ENCODE measurements at regions not wholly inside any gene's neighbourhood (a gene's known extent, or its start where the extent isn't known, plus 50 kb on each side); places are given as distances from the start of the nearest gene placed in this dataset.

- DNase-seq, result no peak
Observed at GRCh38 chr1:185427776-185428175, 110.7 kb upstream of the IVNS1ABP start.

DNA sequence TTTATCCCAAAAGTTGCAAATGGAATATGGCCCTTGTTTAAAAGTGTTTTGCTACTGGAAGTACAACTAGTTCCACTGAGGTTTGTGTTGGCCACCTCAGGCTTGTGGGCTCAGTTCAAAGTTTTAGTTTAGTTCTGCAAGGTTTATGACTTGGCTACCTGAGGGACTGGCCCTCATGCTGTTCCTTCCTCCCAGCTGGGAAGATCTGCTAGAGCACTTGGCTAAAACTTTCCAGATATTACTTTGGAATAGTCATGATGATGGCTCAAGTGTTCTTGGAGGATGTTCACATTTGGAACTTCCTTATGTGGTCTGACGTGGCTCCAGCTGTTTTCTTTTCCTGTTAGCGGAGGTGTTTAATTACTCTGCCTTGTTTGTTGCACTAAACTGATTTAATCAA, 110.2 kb upstream of the IVNS1ABP start:
- DNase-seq, result no peak

DNA sequence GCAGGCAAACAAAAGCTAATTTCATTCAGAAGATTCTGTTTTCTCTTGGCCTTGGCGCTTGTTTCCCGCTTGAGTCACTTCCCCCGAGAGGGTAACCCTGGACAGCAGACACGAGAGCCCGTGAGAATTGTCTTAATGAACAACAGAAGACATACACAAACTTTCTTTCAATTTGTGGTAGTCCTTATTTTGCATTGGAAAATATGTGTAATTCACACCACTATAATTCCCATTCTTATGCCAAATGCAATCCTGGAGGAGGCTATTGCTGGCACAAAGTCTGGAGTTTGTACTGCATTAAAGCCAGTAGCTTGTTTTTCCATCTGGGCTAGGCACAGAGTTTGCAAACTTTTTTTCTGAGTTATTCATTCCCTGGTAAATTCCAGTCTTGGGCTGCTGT, 109.8 kb upstream of the IVNS1ABP start:
- DNase-seq, result no peak

GRCh38 chr1:185425163-185425562, 108.1 kb upstream of the IVNS1ABP start:
- no peak for DNase-seq

- DNase-seq, result no peak
Observed at GRCh38 chr1:185421485-185422107, 104.6 kb upstream of the IVNS1ABP start.

GRCh38 chr1:185420588-185421081, 103.6 kb upstream of the IVNS1ABP start:
- no peak for DNase-seq

DNA sequence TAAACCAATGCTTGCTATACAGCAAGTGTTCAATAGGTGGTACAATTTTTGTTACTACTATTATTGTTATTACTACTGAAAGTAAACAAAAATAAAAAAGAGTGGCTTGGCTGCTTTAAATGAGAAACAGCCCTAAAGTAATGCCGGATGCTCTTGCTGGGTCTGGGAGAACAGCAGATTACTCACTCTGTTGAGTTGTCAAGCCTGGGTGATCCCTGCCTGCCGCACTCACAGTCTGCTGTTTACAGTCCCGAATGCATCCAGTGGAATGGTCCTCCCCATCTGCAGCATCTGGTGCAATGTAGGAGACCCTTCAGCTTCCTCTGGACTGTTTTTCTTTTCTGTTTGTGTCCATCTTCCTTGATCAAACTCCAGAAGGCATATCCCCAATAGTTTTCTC, 102.7 kb upstream of the IVNS1ABP start:
- no peak for DNase-seq

DNA sequence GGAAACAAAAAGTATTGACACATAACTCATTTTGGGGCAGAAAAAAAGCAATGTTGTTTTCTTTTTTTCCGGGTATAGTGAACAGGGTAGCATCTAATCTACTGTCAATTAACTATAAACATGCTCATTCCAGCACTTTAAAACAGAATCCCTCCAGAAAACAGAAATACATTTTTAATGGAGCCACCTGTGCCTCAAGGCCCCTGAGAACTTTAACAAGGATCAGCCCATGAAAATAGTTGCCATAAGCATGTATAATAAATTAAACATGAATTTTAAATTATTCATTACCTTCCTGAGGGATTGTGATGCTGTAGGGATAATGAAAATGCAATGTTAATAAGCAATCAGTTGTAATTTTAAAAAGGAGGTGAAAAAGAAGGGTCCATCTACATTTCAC, 101.4 kb upstream of the IVNS1ABP start:
- DNase-seq, result no peak

GRCh38 chr1:185412385-185413087, 95.5 kb upstream of the IVNS1ABP start:
- DNase-seq, result no peak

- DNase-seq, result no peak
Observed at GRCh38 chr1:185409763-185410528, 92.9 kb upstream of the IVNS1ABP start.

GRCh38 chr1:185409345-185409744, 92.3 kb upstream of the IVNS1ABP start:
- DNase-seq, result no peak

DNA sequence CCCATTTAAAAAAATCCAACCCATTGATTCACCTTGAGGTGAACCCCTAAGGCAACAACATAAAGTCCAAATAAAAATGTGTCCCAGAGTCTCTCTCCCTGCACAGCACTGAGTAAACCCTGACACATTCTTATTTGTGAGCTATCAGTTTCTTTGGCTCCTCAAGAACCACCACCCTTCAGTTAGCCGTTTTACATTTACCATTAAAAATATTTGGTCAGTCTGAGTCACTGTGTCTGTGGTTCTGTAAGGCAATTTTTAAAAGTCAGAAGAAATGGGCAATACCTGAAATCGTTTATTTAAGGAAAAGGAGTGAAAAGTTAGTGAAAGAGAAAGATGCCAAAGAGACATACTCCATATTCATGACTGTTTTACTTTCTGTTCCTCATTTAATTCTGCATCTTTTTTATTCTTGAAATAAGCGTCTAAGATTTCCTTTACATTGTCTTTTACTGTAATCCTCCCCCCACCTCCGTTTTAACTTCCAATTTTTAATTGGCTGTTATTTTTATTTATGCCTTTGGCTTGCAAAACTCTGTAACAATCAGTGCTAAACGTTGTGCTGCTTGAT, 91.7 kb upstream of the IVNS1ABP start:
- DNase-seq, result no peak

- DNase-seq, result no peak
Observed at GRCh38 chr1:185406691-185407009, 89.6 kb upstream of the IVNS1ABP start.

- no peak for DNase-seq
Observed at GRCh38 chr1:185406006-185406690, 89.1 kb upstream of the IVNS1ABP start.

- DNase-seq, result no peak
Observed at GRCh38 chr1:185404907-185405568, 88.0 kb upstream of the IVNS1ABP start.

GRCh38 chr1:185404291-185404690, 87.2 kb upstream of the IVNS1ABP start:
- DNase-seq, result no peak

GRCh38 chr1:185402930-185403329, 85.9 kb upstream of the IVNS1ABP start:
- DNase-seq, result no peak

- DNase-seq, result no peak
Observed at GRCh38 chr1:185401019-185401418, 84.0 kb upstream of the IVNS1ABP start.

DNA sequence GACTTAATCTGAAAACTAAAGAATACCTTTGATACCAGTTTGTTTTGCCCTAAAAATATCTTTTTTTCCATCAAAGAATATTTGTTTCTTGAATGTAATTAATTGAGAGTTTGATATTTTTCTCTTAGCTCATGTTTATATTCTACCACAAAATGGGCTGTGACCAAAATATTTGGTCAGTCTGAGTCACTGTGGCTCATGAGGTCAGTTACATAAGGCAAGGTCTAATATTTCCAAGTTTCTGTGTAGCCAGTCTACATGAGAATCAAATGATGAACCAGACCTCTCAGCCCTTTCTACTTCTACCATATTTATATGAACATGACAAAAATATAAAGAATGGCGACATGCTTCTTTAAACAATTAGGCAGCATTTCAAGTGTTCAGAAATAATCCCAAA, 83.0 kb upstream of the IVNS1ABP start:
- no peak for DNase-seq

DNA sequence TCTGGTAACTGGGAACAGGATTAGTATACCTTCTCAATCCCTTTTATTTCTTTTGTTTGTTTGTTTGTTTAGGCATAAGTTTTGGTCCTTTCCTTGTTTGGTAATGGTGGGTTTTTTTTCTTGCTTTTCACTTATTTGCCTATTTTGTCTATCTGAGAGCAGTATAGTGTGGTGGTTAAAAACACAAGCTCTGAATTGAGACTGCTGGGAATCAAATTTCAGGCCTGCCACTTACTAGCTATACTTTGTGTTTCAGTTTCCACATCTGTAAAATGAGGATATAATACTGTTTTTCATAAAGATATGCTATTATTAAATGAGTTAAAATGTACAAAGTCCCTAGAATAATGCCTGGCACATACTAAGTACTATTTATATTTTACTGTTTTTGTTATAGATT, 81.6 kb upstream of the IVNS1ABP start:
- DNase-seq, result no peak

GRCh38 chr1:185398022-185398421, 81.0 kb upstream of the IVNS1ABP start:
- DNase-seq, result no peak

DNA sequence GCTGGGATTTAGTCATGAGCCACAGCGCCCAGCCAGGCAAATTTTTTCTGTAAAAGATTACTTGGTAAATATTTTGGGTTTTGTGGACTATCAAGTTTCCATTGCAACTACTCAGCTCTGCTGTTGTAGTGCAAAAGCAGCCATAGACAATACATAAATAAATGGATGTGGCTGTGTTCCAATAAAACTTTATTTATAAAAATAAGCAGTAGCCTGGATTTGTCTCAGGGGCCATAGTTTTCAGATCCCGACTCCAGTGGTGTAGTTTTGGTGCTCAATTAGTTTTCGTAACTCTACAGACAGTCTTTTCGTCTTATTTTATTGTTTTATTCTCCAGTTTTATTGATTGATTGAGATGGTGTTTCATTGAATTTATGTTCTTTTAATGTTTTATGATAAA, 80.1 kb upstream of the IVNS1ABP start:
- no peak for DNase-seq

GRCh38 chr1:185396126-185396525, 79.1 kb upstream of the IVNS1ABP start:
- no peak for DNase-seq
